NCI-H187 (cell line): ENCODE measurements at regions not wholly inside any gene's neighbourhood (a gene's known extent, or its start where the extent isn't known, plus 50 kb on each side); places are given as distances from the start of the nearest gene placed in this dataset.
"Not testable (repeated sequence)": the region's sequence is repeated elsewhere in the genome, so short reads cannot be mapped to it uniquely, and the experiment has no call there.

Experiments
- DNase-seq, 2 experiments: peaks; one replicate each; lab custom pipeline; 2025; lab: John Stamatoyannopoulos, UW

GRCh38 chr4:123537906-123538402 lies 141.4 kb downstream of the SPRY1 start:
- DNase-seq = not testable (repeated sequence)

DNA sequence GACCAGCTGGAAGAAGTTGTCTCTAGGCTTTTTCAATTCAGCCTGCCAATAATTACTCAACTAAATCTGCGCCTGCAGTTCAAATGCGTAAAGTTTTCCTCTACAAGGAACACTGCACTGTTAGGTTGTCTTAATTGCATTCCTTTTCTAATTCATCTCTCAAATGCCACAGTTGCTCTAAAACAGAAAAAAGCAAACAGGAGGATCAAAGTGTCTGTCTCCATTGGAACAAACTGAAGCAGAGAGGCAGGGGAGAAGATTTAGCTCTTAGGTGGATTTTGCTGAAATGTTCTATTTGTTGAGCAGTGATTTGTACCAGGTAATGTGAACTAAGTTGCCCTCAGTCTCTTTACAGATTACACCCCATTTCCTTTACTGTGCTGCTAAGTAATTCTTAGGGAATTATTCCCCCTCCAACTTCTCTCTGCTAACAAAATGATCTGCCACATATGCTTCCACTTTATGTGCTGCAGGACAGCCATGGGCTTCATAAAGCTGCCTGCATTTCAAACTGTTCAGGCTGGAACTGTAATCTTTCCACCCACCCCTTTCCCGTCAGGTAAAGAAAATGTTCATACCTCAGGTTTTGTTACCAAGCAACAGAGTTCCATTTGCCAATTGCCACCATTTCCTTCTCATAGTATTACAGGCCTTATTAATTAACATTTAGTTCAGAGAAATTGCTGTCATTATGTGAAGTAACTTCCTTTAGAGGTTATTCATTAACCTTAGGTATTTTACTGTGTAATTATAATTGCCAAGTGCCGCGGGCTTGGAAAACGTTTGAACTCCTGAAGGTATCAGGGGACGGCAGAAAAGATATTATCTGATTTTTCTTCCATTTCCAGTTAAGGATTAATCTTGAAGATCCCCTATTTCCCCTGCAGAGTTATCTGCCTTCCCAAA lies 149.3 kb downstream of the SPRY1 start:
- no peak for DNase-seq

- DNase-seq = no peak
Observed at GRCh38 chr4:123546573-123547060, 150.0 kb downstream of the SPRY1 start.

- DNase-seq = peak; percentile 47 to 64
Observed at GRCh38 chr4:123547216-123548165, 150.9 kb downstream of the SPRY1 start.

GRCh38 chr4:123553279-123553678 lies 156.7 kb downstream of the SPRY1 start:
- DNase-seq = no peak

- DNase-seq = no peak
Observed at GRCh38 chr4:123553733-123554637, 157.4 kb downstream of the SPRY1 start.

DNA sequence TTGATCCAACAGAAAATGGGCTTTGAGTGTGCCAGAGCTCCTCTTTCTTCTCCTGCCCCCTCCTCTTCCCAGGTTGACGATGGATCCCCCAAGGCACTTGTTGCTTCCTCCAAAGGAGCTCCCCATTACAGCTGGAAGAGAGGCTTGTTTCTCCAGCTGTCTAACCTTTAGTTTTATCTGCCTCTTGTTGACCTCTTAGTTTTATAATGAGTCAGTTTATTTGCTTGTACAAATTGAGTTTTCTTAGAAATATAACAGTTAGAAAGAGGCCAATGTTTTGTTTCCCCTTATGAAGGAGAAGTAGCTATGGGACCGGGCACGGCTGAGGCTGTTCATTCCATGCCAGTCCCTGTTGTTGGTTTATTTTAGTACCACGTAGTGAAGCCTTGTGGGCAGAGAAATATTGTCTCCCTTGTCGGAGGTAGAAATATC lies 158.2 kb downstream of the SPRY1 start:
- DNase-seq = no peak

- no peak for DNase-seq
Observed at GRCh38 chr4:123555233-123555806, 158.7 kb downstream of the SPRY1 start.

GRCh38 chr4:123555807-123556273 lies 159.2 kb downstream of the SPRY1 start:
- no peak for DNase-seq

GRCh38 chr4:123556526-123556925 lies 159.9 kb downstream of the SPRY1 start:
- DNase-seq = no peak

DNA sequence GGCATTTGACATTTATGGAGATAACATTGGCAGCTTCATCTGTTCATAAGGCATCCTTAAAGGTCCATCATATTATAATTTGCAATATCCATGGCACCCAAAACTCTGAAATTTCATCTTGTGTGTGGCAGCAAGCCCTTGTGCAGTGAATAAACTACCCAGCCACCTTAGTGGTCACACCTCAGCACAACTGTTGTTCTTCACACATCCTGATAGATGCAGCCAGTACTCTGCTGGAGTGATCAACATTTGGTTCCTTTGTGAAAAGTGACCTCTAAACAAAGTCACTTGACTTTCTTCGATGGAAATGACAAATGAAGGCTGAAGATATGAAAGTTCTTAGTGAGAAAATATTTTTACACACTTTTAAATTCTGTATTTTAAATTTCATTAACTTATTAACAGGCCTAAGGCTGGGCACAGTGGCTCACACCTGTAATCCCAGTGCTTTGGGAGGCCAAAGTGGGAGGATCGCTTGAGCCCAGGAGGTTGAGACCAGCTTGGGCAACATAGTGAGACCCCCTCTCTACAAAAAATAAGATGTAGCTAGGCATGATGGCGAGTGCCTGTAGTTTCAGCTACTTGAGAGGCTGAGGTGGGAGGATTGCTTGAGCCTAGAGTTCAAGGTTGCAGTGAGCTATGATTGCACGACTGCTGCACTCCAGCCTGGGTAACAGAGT lies 161.4 kb downstream of the SPRY1 start:
- no peak for DNase-seq

GRCh38 chr4:123558865-123559264 lies 162.3 kb downstream of the SPRY1 start:
- DNase-seq = no peak

DNA sequence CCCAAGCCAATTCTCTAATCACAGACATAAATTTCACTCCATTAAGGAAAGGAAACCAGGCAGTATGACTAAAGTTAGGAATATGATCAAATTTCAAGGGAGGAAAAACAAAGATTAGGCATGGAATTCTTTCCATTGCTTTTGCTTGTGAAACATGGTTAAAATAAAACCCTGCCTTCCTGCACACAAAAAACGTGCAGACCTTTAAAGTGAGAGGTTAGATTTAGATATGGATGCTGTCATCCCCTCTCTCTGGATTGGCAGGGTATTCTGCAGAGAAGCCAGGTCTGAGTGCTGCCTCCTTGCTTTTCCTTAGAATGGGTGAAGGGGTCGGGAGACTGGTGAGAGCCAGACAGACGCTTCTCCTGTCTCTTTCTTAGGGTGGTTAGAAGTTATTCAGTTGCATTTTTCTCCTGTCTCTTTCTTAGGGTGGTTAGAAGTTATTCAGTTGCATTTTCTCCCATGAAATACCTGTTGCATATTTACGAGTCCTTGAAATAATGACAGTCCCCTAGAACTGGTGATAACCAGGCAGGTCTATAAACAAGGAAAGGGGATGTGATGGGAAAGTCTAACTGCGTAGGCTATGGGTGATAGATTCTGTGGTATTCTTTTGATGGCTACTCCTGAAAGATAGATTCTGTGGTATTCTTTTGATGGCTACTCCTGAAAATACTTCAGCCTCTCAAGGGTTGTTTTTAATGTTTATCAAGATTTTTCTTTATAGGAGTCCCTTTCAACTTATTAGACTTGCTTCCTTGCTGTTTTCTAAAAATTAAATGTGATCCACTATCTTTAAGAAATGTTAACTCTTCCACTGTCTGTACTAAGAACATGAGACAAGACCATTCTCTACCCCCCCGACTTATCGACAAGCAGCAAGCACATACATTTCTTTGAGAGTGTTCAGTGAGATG lies 163.6 kb downstream of the SPRY1 start:
- DNase-seq = no peak

DNA sequence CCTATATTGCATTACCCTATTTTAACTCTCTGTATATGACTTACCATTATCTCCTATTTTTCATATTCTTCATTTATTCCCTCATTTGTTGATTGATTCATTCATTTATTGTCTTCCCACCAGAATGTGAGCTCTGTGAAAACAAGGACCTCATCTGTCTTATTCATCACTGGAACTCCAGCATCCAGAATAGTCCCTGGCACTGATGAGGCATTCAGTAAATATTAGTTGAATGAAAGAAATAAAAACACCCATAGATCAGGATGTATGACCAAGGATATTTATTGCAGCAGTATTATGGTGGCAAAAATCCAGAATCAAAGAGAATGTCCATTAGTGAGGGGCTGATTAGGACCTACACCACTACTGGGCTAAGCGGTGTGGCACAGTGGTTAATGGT lies 164.9 kb downstream of the SPRY1 start:
- no peak for DNase-seq

- no peak for DNase-seq
Observed at GRCh38 chr4:123562994-123563750, 166.6 kb downstream of the SPRY1 start.

DNA sequence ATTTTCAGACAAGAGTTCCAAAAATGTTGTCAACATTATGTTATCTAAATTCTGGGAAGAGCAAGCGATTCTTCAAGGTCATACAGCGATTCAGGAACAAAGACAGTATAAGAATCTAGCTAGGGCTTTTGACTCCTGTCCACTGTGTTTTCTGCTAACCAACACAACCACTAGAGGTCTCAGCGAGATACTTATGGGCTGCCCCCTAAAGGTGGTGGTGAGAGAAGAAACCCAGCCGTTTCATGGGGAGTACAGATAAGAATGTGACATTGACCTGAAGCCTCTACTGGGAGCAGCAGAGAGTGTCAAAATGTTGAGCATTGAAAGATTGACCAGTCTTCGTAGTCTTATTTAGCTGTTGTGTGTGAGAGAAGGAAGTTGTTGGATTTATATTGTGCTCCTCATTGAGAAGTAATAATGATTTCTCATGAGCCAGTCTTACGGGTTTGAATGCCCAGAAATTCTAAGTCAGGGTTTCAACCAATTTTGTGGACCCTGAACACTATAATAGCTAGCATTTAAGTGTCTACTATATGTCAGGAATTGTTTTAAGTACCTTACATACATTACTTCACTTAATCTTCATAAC lies 168.3 kb downstream of the SPRY1 start:
- no peak for DNase-seq

DNA sequence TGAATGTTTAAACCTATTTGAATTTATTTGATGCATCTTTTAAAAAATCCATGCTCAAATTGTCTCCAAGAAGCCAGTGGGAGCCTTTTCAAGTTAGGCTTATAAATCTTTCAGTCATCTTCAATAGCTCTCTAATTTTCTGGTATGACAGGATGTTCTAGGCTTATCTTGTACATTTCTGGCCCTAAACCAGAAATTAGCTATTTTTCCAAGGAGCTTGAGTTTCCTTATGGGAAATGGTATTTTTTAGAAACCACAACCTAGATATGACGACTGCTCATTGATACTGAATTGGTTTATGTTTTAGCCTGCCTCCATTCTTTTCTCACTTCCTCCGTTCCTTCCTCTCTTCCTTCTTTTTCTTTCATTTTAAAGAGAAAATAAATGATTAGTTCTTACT lies 172.3 kb downstream of the SPRY1 start:
- no peak for DNase-seq

DNA sequence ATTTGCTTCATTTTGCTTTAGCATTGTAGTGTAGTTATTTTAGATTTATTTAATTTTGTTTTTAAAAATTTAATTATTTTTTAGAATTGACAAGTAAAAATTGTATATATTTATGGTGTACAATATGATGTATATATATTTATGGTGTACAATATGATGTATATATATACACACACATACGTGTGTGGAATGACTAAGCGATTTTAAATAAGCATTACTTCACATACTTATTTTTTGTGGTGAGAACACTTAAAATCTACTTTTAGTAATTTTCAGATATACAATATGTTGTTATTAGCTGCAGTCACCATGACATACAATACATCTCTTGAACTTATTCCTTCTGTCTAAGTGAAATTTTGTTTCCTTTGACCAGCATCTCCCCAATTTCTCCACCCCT lies 172.9 kb downstream of the SPRY1 start:
- DNase-seq = no peak
